ENCODE measurements at regions not wholly inside any gene's neighbourhood (a gene's known extent, or its start where the extent isn't known, plus 50 kb on each side); places are given as distances from the start of the nearest gene placed in this dataset.

DNA sequence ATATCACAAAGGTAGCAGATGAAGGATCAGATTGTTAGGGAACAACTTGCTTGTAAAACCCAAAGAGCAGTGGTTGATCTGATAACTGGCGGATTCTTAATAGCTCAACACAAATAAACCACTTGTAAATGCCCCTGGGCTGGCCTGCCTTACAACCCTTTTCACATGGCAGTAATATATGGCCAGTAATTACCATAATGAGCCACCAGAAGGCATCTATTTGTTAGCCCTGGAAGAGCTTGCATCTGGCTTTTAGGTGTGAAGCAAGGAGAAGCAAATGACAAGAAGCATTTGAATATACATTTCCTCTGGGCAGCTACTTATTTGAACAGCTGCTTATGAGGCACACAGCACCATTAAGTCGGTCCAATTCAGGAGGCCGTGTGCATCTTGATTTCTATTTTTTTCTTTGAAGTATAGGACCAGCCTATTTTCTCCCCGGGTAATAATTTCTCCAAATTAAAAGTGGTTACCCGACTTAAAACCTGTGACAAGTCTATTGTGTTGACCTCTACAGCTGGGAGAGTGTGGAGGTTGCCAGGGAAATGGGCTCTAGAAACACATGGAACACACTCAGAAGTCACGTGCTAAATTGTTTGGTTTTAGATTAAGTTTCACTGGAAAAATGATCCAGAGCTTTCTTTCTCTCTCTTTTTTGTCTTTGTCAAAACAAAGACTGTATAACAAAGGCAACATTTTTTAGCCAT is 113.4 kb downstream of the SEM1 start:
- Histone ChIP-seq H3K9me3 (ENCODE audit: control insufficient read depth in 4 of 4, low read length in 3 of 4) (no peaks in the 10 kb centered on the region), H3K4me1 (ENCODE audit: control insufficient read depth in 4 of 4, insufficient read depth in 4 of 4, low read length in 3 of 4) (peaks cover 0 to 18% (median 5%) of the 10 kb centered on the region in 4 donors), H3K27me3 (ENCODE audit: control insufficient read depth in 4 of 4, insufficient read depth in 4 of 4, low read length in 3 of 4) (no peaks in the 10 kb centered on the region), H3K4me3 (ENCODE audit: low read depth in 1 of 3, low read length in 3 of 3) (no peak overlapping the region), H3K36me3 (ENCODE audit: control insufficient read depth in 4 of 4, insufficient read depth in 3 of 4, low read depth in 1 of 4, low read length in 3 of 4) (no peaks in the 10 kb centered on the region), H3K27ac (ENCODE audit: low read depth in 1 of 2, low read length in 2 of 2) (no peak overlapping the region), H3K9ac (ENCODE audit: low read depth in 1 of 2, low read length in 2 of 2) (no peak overlapping the region)
- TF ChIP-seq, protein P1, sequence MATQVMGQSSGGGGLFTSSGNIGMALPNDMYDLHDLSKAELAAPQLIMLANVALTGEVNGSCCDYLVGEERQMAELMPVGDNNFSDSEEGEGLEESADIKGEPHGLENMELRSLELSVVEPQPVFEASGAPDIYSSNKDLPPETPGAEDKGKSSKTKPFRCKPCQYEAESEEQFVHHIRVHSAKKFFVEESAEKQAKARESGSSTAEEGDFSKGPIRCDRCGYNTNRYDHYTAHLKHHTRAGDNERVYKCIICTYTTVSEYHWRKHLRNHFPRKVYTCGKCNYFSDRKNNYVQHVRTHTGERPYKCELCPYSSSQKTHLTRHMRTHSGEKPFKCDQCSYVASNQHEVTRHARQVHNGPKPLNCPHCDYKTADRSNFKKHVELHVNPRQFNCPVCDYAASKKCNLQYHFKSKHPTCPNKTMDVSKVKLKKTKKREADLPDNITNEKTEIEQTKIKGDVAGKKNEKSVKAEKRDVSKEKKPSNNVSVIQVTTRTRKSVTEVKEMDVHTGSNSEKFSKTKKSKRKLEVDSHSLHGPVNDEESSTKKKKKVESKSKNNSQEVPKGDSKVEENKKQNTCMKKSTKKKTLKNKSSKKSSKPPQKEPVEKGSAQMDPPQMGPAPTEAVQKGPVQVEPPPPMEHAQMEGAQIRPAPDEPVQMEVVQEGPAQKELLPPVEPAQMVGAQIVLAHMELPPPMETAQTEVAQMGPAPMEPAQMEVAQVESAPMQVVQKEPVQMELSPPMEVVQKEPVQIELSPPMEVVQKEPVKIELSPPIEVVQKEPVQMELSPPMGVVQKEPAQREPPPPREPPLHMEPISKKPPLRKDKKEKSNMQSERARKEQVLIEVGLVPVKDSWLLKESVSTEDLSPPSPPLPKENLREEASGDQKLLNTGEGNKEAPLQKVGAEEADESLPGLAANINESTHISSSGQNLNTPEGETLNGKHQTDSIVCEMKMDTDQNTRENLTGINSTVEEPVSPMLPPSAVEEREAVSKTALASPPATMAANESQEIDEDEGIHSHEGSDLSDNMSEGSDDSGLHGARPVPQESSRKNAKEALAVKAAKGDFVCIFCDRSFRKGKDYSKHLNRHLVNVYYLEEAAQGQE (IDR thresholded peaks at IDR 0.05) = no peak
- no peak for TF ChIP-seq HNF4G (IDR thresholded peaks at IDR 0.05)
- peak; percentile 3 to 56 for TF ChIP-seq RAD21 (IDR thresholded peaks at IDR 0.05)
- TF ChIP-seq YY1 (IDR thresholded peaks at IDR 0.05) = no peak
- TF ChIP-seq NR2F2 (IDR thresholded peaks at IDR 0.05) = no peak
- TF ChIP-seq, protein P2, sequence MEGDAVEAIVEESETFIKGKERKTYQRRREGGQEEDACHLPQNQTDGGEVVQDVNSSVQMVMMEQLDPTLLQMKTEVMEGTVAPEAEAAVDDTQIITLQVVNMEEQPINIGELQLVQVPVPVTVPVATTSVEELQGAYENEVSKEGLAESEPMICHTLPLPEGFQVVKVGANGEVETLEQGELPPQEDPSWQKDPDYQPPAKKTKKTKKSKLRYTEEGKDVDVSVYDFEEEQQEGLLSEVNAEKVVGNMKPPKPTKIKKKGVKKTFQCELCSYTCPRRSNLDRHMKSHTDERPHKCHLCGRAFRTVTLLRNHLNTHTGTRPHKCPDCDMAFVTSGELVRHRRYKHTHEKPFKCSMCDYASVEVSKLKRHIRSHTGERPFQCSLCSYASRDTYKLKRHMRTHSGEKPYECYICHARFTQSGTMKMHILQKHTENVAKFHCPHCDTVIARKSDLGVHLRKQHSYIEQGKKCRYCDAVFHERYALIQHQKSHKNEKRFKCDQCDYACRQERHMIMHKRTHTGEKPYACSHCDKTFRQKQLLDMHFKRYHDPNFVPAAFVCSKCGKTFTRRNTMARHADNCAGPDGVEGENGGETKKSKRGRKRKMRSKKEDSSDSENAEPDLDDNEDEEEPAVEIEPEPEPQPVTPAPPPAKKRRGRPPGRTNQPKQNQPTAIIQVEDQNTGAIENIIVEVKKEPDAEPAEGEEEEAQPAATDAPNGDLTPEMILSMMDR (IDR thresholded peaks at IDR 0.05; ENCODE audit: low read depth, low read length, missing input control) = peak; percentile 18
- no peak for TF ChIP-seq GABPA (IDR thresholded peaks at IDR 0.05 in 1 of 2, conservative IDR thresholded peaks at IDR 0.05 in 1 of 2)
- TF ChIP-seq JUND (IDR thresholded peaks at IDR 0.05) = no peak
- TF ChIP-seq, protein P3, sequence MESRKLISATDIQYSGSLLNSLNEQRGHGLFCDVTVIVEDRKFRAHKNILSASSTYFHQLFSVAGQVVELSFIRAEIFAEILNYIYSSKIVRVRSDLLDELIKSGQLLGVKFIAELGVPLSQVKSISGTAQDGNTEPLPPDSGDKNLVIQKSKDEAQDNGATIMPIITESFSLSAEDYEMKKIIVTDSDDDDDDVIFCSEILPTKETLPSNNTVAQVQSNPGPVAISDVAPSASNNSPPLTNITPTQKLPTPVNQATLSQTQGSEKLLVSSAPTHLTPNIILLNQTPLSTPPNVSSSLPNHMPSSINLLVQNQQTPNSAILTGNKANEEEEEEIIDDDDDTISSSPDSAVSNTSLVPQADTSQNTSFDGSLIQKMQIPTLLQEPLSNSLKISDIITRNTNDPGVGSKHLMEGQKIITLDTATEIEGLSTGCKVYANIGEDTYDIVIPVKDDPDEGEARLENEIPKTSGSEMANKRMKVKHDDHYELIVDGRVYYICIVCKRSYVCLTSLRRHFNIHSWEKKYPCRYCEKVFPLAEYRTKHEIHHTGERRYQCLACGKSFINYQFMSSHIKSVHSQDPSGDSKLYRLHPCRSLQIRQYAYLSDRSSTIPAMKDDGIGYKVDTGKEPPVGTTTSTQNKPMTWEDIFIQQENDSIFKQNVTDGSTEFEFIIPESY (IDR thresholded peaks at IDR 0.05) = no peak
- TF ChIP-seq, protein P4, sequence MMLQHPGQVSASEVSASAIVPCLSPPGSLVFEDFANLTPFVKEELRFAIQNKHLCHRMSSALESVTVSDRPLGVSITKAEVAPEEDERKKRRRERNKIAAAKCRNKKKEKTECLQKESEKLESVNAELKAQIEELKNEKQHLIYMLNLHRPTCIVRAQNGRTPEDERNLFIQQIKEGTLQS (IDR thresholded peaks at IDR 0.05) = no peak
- no peak for TF ChIP-seq RXRA (IDR thresholded peaks at IDR 0.05)
- no peak for TF ChIP-seq FOXA1 (IDR thresholded peaks at IDR 0.05)
- TF ChIP-seq FOXA2 (IDR thresholded peaks at IDR 0.05) = no peak
- TF ChIP-seq, protein P5, sequence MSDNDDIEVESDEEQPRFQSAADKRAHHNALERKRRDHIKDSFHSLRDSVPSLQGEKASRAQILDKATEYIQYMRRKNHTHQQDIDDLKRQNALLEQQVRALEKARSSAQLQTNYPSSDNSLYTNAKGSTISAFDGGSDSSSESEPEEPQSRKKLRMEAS (IDR thresholded peaks at IDR 0.05) = peak; percentile 80
- peak in 1 of 2 donors; percentile 12 for TF ChIP-seq HNF4A (conservative IDR thresholded peaks at IDR 0.05)
- no peak for TF ChIP-seq EGR1 (IDR thresholded peaks at IDR 0.05; ENCODE audit: low read depth in 2 of 2)
- 57% methylated on average over 6 of the region's 6 CpGs for WGBS
- DNase-seq (ENCODE audit: low spot score) = no peak

All from liver (tissue), 8 donors.